DOHH2 (cell line): ENCODE measurements at regions not wholly inside any gene's neighbourhood (a gene's known extent, or its start where the extent isn't known, plus 50 kb on each side); places are given as distances from the start of the nearest gene placed in this dataset.

ENCODE experiments used
- H3F3A ChIP-seq: fragments of 200-600 bp; sonication (generic), shearing (Covaris generic); 2 replicates; pipeline ENCODE4 v1.6.0; 2016; ENCODE audit warnings: antibody characterized with exemption, mild to moderate bottlenecking; ENCODE audit not compliant: control insufficient read depth, insufficient read depth
- H3K27ac ChIP-seq: fragments of 200-600 bp; sonication (generic); 2 replicates; pipeline ENCODE4 v1.5.1; 2014; ENCODE audit warnings: low read depth, mild to moderate bottlenecking, low read length, moderate library complexity
- H3K27me3 ChIP-seq: fragments of 200-600 bp; sonication (generic); 2 replicates; pipeline ENCODE4 v1.6.1; 2014; ENCODE audit warnings: mild to moderate bottlenecking, low read length, mixed read lengths; ENCODE audit not compliant: control insufficient read depth
- H3K36me3 ChIP-seq: fragments of 200-600 bp; sonication (generic); 2 replicates; pipeline ENCODE4 v1.6.1; 2014; ENCODE audit warnings: mild to moderate bottlenecking, low read length, moderate library complexity, mixed read lengths; ENCODE audit not compliant: control insufficient read depth
- H3K4me1 ChIP-seq: fragments of 200-600 bp; sonication (generic); 2 replicates; pipeline ENCODE4 v1.6.1; 2014; ENCODE audit warnings: mild to moderate bottlenecking, low read length, mixed read lengths; ENCODE audit not compliant: control insufficient read depth
- H3K4me2 ChIP-seq: fragments of 200-600 bp; sonication (generic); 2 replicates; pipeline ENCODE4 v1.6.0; 2014; ENCODE audit warnings: mild to moderate bottlenecking, low read length, moderate library complexity
- H3K4me3 ChIP-seq: fragments of 200-600 bp; sonication (generic); 2 replicates; pipeline ENCODE4 v1.5.1; 2014; ENCODE audit warnings: mild to moderate bottlenecking, low read length, mixed read lengths
- H3K79me2 ChIP-seq: fragments of 200-600 bp; sonication (generic); 2 replicates; pipeline ENCODE4 v1.6.1; 2014; ENCODE audit warnings: mild to moderate bottlenecking, low read length, mixed read lengths; ENCODE audit not compliant: control insufficient read depth
- H3K9me2 ChIP-seq: fragments of 200-600 bp; sonication (generic); replicated peaks from 2 replicates; pipeline ENCODE4 v1.6.1; 2014; ENCODE audit warnings: mild to moderate bottlenecking, low read length, mixed read lengths; ENCODE audit not compliant: control insufficient read depth
- H3K9me3 ChIP-seq: fragments of 200-600 bp; sonication (generic); 2 replicates; pipeline ENCODE4 v1.6.1; 2014; ENCODE audit warnings: antibody characterized with exemption, low read length, mixed read lengths; ENCODE audit not compliant: control insufficient read depth, insufficient read depth
- H4K20me1 ChIP-seq: fragments of 200-600 bp; sonication (generic); 2 replicates; pipeline ENCODE4 v1.6.0; 2014; ENCODE audit warnings: low read depth, mild to moderate bottlenecking, antibody characterized with exemption, low read length, moderate library complexity; ENCODE audit not compliant: control insufficient read depth, insufficient read depth
- EZH2phosphoT487 ChIP-seq: fragments of 200-600 bp; sonication (generic); IDR thresholded peaks from 2 replicates; pipeline ENCODE4 v1.6.1; 2017; ENCODE audit warnings: borderline replicate concordance, mild to moderate bottlenecking, antibody characterized with exemption, low read length, moderate library complexity, mixed read lengths
- TF ChIP-seq, protein P1 (sequence below): fragments of 200-600 bp; sonication (generic); IDR thresholded peaks from one replicate; pipeline ENCODE4 v1.5.1; 2014; ENCODE audit warnings: antibody characterized with exemption, mild to moderate bottlenecking, low read depth, low read length; ENCODE audit not compliant: poor library complexity, severe bottlenecking

DNA sequence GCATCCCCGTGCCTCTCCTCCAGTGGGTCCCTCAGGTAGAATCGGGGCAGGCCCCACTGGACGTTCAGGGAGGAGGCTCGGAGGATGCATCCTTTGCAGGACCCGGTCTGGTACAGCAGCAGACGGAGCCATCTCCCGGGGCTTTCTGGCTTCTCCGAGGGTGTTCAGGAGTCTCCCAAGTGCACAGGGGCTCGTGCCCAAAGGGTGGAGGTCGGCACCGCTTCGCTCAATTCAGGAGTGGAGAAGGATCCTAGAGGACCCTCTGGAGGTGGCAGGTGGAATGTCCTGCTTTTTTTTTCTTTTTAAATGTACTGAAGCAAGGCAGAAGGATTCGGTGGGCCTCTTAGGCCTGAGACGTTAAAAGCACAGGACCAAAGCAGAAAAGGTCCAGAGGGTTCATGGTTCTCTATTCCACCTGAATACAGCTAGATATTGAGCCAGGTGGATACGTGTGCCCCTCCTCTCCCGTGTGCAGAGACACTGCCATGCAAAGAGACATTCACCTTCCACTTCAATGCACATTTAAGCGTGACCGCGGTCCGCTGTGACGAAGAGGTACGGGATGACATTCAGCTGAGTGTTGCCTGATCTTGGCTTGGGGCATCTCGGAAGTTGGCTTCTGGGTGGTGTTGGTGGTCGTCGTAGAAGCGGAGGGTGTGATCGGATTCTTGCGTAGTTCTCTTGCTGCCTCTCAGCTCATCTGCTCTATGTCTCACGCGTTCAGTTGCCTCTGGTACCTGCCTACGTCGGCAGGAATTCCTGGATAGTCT, 281.2 kb upstream of the AGTR2 start:
- no peaks in the 10 kb centered on the region for H3K9me3 ChIP-seq

DNA sequence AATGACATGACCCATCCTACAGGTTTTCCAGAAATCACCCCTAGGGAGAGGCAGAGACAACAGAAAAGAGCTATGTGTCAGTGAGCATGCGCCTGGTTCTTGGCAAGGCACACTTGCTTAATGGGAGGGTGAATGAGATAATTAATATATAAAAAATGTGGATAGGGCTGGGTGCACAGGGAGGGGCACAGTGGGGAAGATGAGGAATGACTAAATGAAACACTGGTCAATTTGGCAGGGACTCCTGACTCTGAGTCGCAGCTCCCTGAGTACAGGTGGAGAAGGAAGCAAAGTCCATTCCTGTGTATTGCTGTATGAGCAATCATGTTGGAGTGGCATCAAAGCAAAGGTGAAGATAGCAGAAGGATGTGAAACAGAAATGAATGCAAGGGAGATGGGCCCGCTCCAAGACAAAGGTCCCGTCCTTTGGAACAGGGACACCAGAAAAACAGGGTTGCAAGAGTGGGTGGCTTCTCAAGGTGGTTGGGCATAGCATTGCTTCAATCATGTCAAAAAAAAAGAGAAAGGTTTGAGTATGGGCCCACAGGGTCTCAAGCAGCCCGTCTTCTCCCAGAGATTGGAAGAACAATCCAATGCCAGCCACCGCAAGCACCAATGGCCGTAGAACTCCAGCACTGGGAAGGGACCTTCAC, 278.4 kb upstream of the AGTR2 start:
- H3K27ac ChIP-seq = no peak overlapping the region
- no peak for TF ChIP-seq EZH2phosphoT487
- TF ChIP-seq, protein P1, sequence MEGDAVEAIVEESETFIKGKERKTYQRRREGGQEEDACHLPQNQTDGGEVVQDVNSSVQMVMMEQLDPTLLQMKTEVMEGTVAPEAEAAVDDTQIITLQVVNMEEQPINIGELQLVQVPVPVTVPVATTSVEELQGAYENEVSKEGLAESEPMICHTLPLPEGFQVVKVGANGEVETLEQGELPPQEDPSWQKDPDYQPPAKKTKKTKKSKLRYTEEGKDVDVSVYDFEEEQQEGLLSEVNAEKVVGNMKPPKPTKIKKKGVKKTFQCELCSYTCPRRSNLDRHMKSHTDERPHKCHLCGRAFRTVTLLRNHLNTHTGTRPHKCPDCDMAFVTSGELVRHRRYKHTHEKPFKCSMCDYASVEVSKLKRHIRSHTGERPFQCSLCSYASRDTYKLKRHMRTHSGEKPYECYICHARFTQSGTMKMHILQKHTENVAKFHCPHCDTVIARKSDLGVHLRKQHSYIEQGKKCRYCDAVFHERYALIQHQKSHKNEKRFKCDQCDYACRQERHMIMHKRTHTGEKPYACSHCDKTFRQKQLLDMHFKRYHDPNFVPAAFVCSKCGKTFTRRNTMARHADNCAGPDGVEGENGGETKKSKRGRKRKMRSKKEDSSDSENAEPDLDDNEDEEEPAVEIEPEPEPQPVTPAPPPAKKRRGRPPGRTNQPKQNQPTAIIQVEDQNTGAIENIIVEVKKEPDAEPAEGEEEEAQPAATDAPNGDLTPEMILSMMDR = no peak
- no peaks in the 10 kb centered on the region for H3K9me2 ChIP-seq
- no peak overlapping the region for H3K4me3 ChIP-seq
- H3K4me1 ChIP-seq = peaks cover 9% of the 10 kb centered on the region
- H4K20me1 ChIP-seq = no peaks in the 10 kb centered on the region
- no peaks in the 10 kb centered on the region for H3K36me3 ChIP-seq
- no peaks in the 10 kb centered on the region for H3K9me3 ChIP-seq
- no peak overlapping the region for H3K4me2 ChIP-seq
- no peaks in the 10 kb centered on the region for H3K27me3 ChIP-seq
- H3K79me2 ChIP-seq = no peaks in the 10 kb centered on the region
- H3F3A ChIP-seq = no peaks in the 10 kb centered on the region

More for the DNA sequence above, 281.2 kb upstream of the AGTR2 start:
- Histone ChIP-seq H3K4me2 (no peak overlapping the region), H3K27ac (no peak overlapping the region), H3K4me3 (no peak overlapping the region), H3K9me2 (no peaks in the 10 kb centered on the region), H3F3A (no peaks in the 10 kb centered on the region), H3K4me1 (peaks cover 9% of the 10 kb centered on the region), H3K36me3 (no peaks in the 10 kb centered on the region), H4K20me1 (no peaks in the 10 kb centered on the region), H3K27me3 (no peaks in the 10 kb centered on the region), H3K79me2 (no peaks in the 10 kb centered on the region)
- TF ChIP-seq EZH2phosphoT487 = no peak
- TF ChIP-seq, protein P1 = no peak

DNA sequence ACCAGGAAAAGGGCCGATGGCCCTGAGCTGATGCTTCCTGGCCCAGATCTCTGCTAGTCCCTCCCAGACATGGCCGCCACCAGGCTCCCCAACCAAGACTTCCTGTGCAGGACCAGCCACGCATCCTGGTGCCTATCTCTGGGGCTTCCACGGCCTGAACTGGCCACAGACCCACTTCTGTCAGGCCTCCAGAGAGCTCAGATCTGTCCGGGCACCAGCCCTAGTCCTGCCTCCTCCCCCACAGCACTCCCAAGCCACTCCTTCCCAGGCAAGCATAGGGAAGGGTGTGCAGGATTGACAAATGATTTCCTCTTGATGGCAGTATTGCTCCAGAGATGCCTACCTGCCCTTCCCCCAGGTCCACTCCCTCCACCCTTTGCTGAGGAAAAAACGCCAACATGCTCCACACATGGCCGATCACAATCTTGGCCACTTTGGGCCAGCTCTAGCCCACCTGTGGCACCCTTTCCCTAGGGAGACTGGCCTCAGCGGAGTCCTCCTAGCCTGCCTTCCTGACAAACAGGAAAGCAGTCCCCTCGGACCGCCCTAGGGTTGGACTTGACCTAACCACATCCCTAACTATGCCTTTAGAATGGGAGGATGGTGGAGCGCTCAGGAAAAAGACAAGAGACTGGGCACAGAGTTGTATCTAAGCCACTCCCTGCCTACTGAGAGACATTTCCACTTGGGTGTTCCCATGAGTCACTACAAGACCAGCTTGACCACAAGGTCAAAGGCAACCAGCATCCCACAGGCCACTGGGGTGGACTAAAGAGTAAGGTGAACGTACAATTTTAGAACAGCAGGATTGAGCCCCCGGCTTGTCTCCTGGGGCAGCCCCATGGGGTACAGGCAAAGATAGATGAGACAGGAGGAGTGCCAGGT, 277.5 kb upstream of the AGTR2 start:
- H3K4me3 ChIP-seq = no peak overlapping the region
- H3K4me2 ChIP-seq = 0 out of 2 replicates have a peak overlapping the region, but pooled peaks have one; percentile 14
- H3K27ac ChIP-seq = no peak overlapping the region
- H4K20me1 ChIP-seq = no peaks in the 10 kb centered on the region
- H3K9me2 ChIP-seq = no peaks in the 10 kb centered on the region
- TF ChIP-seq, protein P1 = no peak
- TF ChIP-seq EZH2phosphoT487 = no peak
- no peaks in the 10 kb centered on the region for H3K9me3 ChIP-seq
- H3K4me1 ChIP-seq = peaks cover 9% of the 10 kb centered on the region
- no peaks in the 10 kb centered on the region for H3K27me3 ChIP-seq
- no peaks in the 10 kb centered on the region for H3K79me2 ChIP-seq
- H3K36me3 ChIP-seq = no peaks in the 10 kb centered on the region
- no peaks in the 10 kb centered on the region for H3F3A ChIP-seq
